Body of pancreas (tissue), 4 donors: ENCODE measurements at regions not wholly inside any gene's neighbourhood (a gene's known extent, or its start where the extent isn't known, plus 50 kb on each side); places are given as distances from the start of the nearest gene placed in this dataset.
A peak's percentile ranks its signal among the peaks of the same experiment; 100 is the strongest.

Source experiments
- ATAC-seq: fragments of 150-250 bp; one replicate; pipeline ENCODE4 v1.9.1; 2016
- DNase-seq, 4 donors: peaks; one replicate each; pipeline ENCODE4 v3.0.0-alpha.2; 2019
- H3K27ac ChIP-seq, 4 donors: fragments of 200-600 bp; sonication (generic); 1 replicate in 3 of 4; 2 replicates in 1 of 4; pipeline versions ENCODE4 v1.5.1 to v1.6.1; 2016 to 2019; ENCODE audit warnings: mild to moderate bottlenecking in 1 of 4, mixed read lengths in 1 of 4, moderate library complexity in 1 of 4
- H3K27me3 ChIP-seq, 2 donors: fragments of 200-600 bp; sonication (generic); one replicate each; pipeline ENCODE4 v1.6.0; 2016; ENCODE audit warnings: mild to moderate bottlenecking in 1 of 2
- H3K36me3 ChIP-seq, 2 donors: fragments of 200-600 bp; sonication (generic); replicated peaks in 1 of 2; 2 replicates each; pipeline ENCODE4 v1.5.1; 2016; ENCODE audit warnings: low read depth in 2 of 2; ENCODE audit not compliant: insufficient read depth in 1 of 2
- H3K4me1 ChIP-seq: fragments of 200-600 bp; sonication (generic); one replicate; pipeline ENCODE4 v1.6.0; 2016
- H3K4me3 ChIP-seq, 2 donors: fragments of 200-600 bp; sonication (generic); 1 replicate in 1 of 2; 2 replicates in 1 of 2; pipeline ENCODE4 v1.5.1; 2016 to 2019
- H3K9me3 ChIP-seq, 3 donors: fragments of 200-600 bp; sonication (generic); 1 replicate in 2 of 3; 2 replicates in 1 of 3; pipeline ENCODE4 v1.5.1; 2016
- POLR2A ChIP-seq, 3 donors: fragments of 450-650 bp; IDR thresholded peaks; one replicate each; pipeline ENCODE4 v1.6.1; 2016; ENCODE audit warnings: antibody characterized with exemption in 3 of 3, mild to moderate bottlenecking in 2 of 3
- WGBS, 2 donors: methylation state at CpG; one replicate each; pipeline ENCODE4 v1.1.5; 2017; 5-methylcytosine and 5-hydroxymethylcytosine counted together
- intact Hi-C: fragments of 100-400 bp; cut with DNase I; formaldehyde crosslinking; loops from one replicate; pipeline ENCODE4 v1.15.1; 2023
- TF ChIP-seq, protein P1 (sequence below), 7 experiments: fragments of 450-650 bp in 4 of 7; fragments of 200-600 bp in 3 of 7; sonication (generic) in 3 of 7; IDR thresholded peaks; one replicate each; pipeline ENCODE4 v1.5.1; 2016 to 2019; ENCODE audit warnings: antibody characterized with exemption in 7 of 7

DNA sequence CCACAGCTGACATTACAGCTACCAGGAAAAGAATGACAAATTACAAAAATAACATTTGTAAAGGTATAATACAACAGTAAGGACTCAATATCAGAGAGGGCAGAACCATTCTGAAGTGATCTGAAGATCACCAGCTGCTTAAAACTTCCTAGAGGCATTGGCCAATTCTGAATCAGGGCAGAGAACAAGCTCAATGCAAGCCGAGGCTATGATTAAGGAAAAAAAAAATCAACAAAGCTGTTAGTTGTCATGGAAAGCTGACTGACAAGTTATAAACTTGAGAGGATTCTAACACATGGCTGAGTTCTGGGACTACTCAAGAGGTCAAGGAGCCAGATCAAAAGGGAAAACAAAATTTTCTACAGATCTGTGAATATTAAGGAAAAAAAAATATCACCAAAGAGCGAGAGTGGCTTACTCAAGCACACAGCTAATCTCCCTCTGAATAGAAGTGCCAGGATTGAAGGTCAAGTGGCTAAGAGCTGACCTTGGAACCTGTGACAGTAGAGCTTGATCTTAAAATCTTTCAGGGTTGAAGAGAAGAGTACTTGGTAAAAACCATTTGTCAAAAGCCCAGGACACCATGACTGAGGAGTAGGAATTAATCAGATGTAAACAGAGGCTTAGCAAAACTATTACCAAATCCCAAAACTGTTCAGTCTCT lies 383.4 kb downstream of the USP25 start:
- Histone ChIP-seq H3K4me3 (no peak overlapping the region), H3K27ac (no peak overlapping the region), H3K27me3 (no peaks in the 10 kb centered on the region), H3K36me3 (no peaks in the 10 kb centered on the region), H3K9me3 (no peaks in the 10 kb centered on the region), H3K4me1 (peaks cover 10% of the 10 kb centered on the region)
- intact Hi-C loops, result no loop called here
- TF ChIP-seq, protein P1, sequence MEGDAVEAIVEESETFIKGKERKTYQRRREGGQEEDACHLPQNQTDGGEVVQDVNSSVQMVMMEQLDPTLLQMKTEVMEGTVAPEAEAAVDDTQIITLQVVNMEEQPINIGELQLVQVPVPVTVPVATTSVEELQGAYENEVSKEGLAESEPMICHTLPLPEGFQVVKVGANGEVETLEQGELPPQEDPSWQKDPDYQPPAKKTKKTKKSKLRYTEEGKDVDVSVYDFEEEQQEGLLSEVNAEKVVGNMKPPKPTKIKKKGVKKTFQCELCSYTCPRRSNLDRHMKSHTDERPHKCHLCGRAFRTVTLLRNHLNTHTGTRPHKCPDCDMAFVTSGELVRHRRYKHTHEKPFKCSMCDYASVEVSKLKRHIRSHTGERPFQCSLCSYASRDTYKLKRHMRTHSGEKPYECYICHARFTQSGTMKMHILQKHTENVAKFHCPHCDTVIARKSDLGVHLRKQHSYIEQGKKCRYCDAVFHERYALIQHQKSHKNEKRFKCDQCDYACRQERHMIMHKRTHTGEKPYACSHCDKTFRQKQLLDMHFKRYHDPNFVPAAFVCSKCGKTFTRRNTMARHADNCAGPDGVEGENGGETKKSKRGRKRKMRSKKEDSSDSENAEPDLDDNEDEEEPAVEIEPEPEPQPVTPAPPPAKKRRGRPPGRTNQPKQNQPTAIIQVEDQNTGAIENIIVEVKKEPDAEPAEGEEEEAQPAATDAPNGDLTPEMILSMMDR (IDR thresholded peaks at IDR 0.05), result no peak
- TF ChIP-seq POLR2A (IDR thresholded peaks at IDR 0.05), result no peak
- 25 to 41% methylated on average over 2 of the region's 2 CpGs for WGBS, 2 donors
- ATAC-seq, result peak; percentile 42
- no peak for DNase-seq

DNA sequence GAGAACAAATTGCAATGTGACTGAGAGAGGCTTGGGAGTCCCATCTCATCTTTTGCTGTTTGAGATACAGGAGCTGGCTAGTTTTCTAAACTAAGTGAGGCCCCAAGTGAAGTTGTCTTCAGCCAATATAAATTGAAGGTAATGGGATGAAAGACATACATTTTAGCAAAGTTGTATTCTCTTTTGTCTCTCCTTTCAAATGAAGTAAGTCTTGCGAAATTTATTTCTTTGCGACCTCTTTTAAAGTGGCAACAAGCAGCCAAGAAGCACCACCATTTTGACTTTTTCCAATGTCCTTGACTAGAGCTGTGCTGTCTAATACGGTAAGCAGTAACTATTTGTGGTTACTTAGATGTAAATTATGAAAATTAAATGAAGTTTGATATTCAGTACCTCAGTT lies 385.7 kb downstream of the USP25 start:
- intact Hi-C loops, result no loop called here
- no peak for TF ChIP-seq POLR2A (IDR thresholded peaks at IDR 0.05)
- TF ChIP-seq, protein P1 (IDR thresholded peaks at IDR 0.05), result no peak
- 89% methylated on average over 3 of the region's 3 CpGs for WGBS, 2 donors
- ATAC-seq, result no peak
- no peak for DNase-seq
- Histone ChIP-seq H3K4me3 (no peak overlapping the region), H3K9me3 (no peaks in the 10 kb centered on the region), H3K27me3 (no peaks in the 10 kb centered on the region), H3K36me3 (no peaks in the 10 kb centered on the region), H3K4me1 (peaks cover 10% of the 10 kb centered on the region), H3K27ac (no peak overlapping the region)

DNA sequence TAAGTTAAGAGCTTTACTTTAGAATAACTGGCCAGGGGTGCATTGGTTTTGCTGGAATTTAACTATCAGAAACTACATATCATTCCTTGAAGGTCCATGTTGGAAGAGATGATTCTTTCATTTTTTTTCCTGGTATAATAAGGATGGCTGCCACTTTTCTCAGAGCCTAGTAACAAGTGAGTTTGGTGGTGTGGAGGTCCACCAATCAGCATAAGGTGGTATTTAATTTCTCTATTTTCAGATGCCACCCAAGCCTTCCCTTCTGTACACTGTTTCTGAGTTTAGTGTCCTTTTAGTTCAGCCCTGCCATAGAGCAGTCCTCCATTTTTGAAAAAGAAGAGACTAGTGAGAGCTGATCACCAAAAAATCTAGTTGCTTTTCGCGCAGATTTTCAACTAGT lies 386.3 kb downstream of the USP25 start:
- ATAC-seq, result no peak
- no peaks in the 10 kb centered on the region for H3K36me3 ChIP-seq

DNA sequence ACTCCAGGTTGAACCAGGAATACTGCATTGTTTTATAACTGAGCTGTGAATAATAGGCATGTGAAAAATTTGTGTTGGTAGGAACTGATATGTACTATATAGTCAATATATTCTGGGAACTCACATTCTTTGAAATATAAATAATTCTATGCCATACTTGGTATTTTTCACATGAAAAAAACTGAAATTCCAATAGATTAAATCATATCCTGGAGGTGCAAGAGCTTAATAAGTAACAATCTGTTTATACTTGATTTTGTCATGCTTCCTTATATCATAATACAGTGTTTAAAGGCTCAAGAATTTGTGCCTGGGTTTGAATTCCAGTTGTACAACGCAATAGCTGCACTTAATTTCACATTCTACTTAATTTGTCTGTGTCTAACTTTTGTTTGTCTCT lies 387.0 kb downstream of the USP25 start:
- Histone ChIP-seq H3K27me3 (no peaks in the 10 kb centered on the region), H3K4me3 (no peak overlapping the region), H3K27ac (no peak overlapping the region), H3K4me1 (peaks cover 10% of the 10 kb centered on the region), H3K9me3 (no peaks in the 10 kb centered on the region), H3K36me3 (no peaks in the 10 kb centered on the region)
- ATAC-seq (no peak), DNase-seq (no peak)
- intact Hi-C loops, result no loop called here
- TF ChIP-seq, protein P1 (IDR thresholded peaks at IDR 0.05), result no peak
- TF ChIP-seq POLR2A (IDR thresholded peaks at IDR 0.05), result no peak
- 76 to 81% methylated on average over 1 of the region's 1 CpG for WGBS, 2 donors

More for the DNA sequence above, 386.3 kb downstream of the USP25 start:
- intact Hi-C loops, result no loop called here
- TF ChIP-seq, protein P1 (IDR thresholded peaks at IDR 0.05), result no peak
- no peak for TF ChIP-seq POLR2A (IDR thresholded peaks at IDR 0.05)
- H3K27me3 ChIP-seq, result no peaks in the 10 kb centered on the region
- H3K9me3 ChIP-seq, result no peaks in the 10 kb centered on the region
- 89 to 98% methylated on average over 2 of the region's 2 CpGs for WGBS, 2 donors
- no peak overlapping the region for H3K27ac ChIP-seq
- H3K4me3 ChIP-seq, result no peak overlapping the region
- no peak for DNase-seq
- H3K4me1 ChIP-seq, result peaks cover 10% of the 10 kb centered on the region

DNA sequence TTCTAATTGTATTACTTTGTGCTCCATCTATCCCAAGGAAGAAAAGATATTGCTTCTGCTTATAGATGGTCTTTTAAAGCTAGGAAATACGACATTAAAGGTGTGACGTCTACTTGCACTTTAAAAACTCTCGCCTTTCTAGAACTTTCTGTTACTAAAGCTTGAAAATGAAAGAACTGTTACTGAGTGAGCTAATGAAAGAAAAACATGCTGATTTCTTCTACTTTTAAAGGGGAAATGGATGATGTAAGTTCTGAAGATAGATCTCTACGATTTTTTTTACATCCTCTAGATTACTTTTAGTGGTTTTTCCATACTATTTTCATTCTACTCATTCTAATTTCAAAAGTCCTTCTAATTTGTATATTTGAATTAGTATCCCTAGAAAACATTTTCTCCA lies 387.5 kb downstream of the USP25 start:
- H3K4me3 ChIP-seq, result no peak overlapping the region
- no peaks in the 10 kb centered on the region for H3K27me3 ChIP-seq
- H3K4me1 ChIP-seq, result peaks cover 10% of the 10 kb centered on the region
- WGBS, 2 donors, result 72 to 76% methylated on average over 4 of the region's 4 CpGs
- TF ChIP-seq, protein P1 (IDR thresholded peaks at IDR 0.05), result no peak
- TF ChIP-seq POLR2A (IDR thresholded peaks at IDR 0.05), result no peak
- no peak overlapping the region for H3K27ac ChIP-seq
- H3K9me3 ChIP-seq, result no peaks in the 10 kb centered on the region
- ATAC-seq (no peak), DNase-seq (no peak)
- no peaks in the 10 kb centered on the region for H3K36me3 ChIP-seq
- intact Hi-C loops, result no loop called here
